ENCODE measurements at regions not wholly inside any gene's neighbourhood (a gene's known extent, or its start where the extent isn't known, plus 50 kb on each side); places are given as distances from the start of the nearest gene placed in this dataset.

GRCh38 chr2:160635488-160635887 lies 141.9 kb upstream of the RBMS1 start:
- no peak for TF ChIP-seq EP300 (IDR thresholded peaks at IDR 0.05)
- TF ChIP-seq RCOR1 (IDR thresholded peaks at IDR 0.05; ENCODE audit: low read depth, low read length) = no peak
- TF ChIP-seq CTCF (IDR thresholded peaks at IDR 0.05) = no peak
- TF ChIP-seq ESRRA (IDR thresholded peaks at IDR 0.05; ENCODE audit: borderline replicate concordance, low read length) = no peak
- no peak for TF ChIP-seq POLR2A (IDR thresholded peaks at IDR 0.05; ENCODE audit: low read length)
- TF ChIP-seq CBX8 (IDR thresholded peaks at IDR 0.05) = no peak
- no peak for TF ChIP-seq RNF2 (IDR thresholded peaks at IDR 0.05; ENCODE audit: borderline replicate concordance, low read depth)
